Esophagus muscularis mucosa (tissue), 4 donors: ENCODE measurements at regions not wholly inside any gene's neighbourhood (a gene's known extent, or its start where the extent isn't known, plus 50 kb on each side); places are given as distances from the start of the nearest gene placed in this dataset.

ENCODE experiments used
- DNase-seq: peaks from one replicate; pipeline ENCODE4 v3.0.0-alpha.2; 2017; ENCODE audit errors: extremely low spot score
- H3K27ac ChIP-seq, 4 donors: fragments of 200-600 bp; sonication (generic); replicated peaks in 1 of 4; 1 replicate in 3 of 4; 2 replicates in 1 of 4; pipeline ENCODE4 v1.5.1; 2016 to 2019; ENCODE audit warnings: mild to moderate bottlenecking in 1 of 4
- H3K27me3 ChIP-seq, 4 donors: fragments of 200-600 bp; sonication (generic); one replicate each; pipeline versions ENCODE4 v1.5.1 to v1.6.0; 2016 to 2019
- H3K36me3 ChIP-seq, 4 donors: fragments of 200-600 bp; sonication (generic); one replicate each; pipeline ENCODE4 v1.5.1; 2016 to 2019
- H3K4me1 ChIP-seq, 4 donors: fragments of 200-600 bp; sonication (generic); one replicate each; pipeline ENCODE4 v1.5.1; 2016 to 2019
- H3K4me3 ChIP-seq, 4 donors: fragments of 200-600 bp; sonication (generic); 1 replicate in 2 of 4; 2 replicates in 2 of 4; pipeline ENCODE4 v1.5.1; 2016 to 2019; ENCODE audit warnings: mild to moderate bottlenecking in 4 of 4, moderate library complexity in 1 of 4
- H3K9me3 ChIP-seq, 4 donors: fragments of 200-600 bp; sonication (generic); 1 replicate in 3 of 4; 2 replicates in 1 of 4; pipeline ENCODE4 v1.5.1; 2016 to 2019
- EP300 ChIP-seq: sonication (generic); formaldehyde crosslinking; IDR thresholded peaks from one replicate; pipeline ENCODE4 v1.6.1; 2017; ENCODE audit warnings: antibody characterized with exemption
- POLR2A ChIP-seq: fragments of 450-650 bp; IDR thresholded peaks from one replicate; pipeline ENCODE4 v1.6.1; 2017; ENCODE audit warnings: antibody characterized with exemption, moderate library complexity, mild to moderate bottlenecking, low read depth
- POLR2AphosphoS5 ChIP-seq, 2 donors: sonication (generic); formaldehyde crosslinking; IDR thresholded peaks; one replicate each; pipeline ENCODE4 v1.6.1; 2017; ENCODE audit warnings: antibody characterized with exemption in 2 of 2
- WGBS: methylation state at CpG from one replicate; pipeline ENCODE4 v1.1.5; 2018; 5-methylcytosine and 5-hydroxymethylcytosine counted together
- intact Hi-C: fragments of 100-400 bp; cut with DNase I; formaldehyde crosslinking; loops from one replicate; pipeline ENCODE4 v1.15.1; 2023
- TF ChIP-seq, protein P1 (sequence below), 3 experiments: fragments of 200-600 bp in 2 of 3; fragments of 450-650 bp in 1 of 3; sonication (generic) in 2 of 3; IDR thresholded peaks; one replicate each; pipeline ENCODE4 v1.5.1; 2017 to 2019; ENCODE audit warnings: antibody characterized with exemption in 3 of 3, mild to moderate bottlenecking in 2 of 3, moderate library complexity in 1 of 3

- no peak for DNase-seq
- no peaks in the 10 kb centered on the region for H3K4me1 ChIP-seq
- no peak overlapping the region for H3K4me3 ChIP-seq
- TF ChIP-seq POLR2AphosphoS5 (IDR thresholded peaks at IDR 0.05) (no peak), POLR2A (no peak), EP300 (no peak)
- TF ChIP-seq, protein P1, sequence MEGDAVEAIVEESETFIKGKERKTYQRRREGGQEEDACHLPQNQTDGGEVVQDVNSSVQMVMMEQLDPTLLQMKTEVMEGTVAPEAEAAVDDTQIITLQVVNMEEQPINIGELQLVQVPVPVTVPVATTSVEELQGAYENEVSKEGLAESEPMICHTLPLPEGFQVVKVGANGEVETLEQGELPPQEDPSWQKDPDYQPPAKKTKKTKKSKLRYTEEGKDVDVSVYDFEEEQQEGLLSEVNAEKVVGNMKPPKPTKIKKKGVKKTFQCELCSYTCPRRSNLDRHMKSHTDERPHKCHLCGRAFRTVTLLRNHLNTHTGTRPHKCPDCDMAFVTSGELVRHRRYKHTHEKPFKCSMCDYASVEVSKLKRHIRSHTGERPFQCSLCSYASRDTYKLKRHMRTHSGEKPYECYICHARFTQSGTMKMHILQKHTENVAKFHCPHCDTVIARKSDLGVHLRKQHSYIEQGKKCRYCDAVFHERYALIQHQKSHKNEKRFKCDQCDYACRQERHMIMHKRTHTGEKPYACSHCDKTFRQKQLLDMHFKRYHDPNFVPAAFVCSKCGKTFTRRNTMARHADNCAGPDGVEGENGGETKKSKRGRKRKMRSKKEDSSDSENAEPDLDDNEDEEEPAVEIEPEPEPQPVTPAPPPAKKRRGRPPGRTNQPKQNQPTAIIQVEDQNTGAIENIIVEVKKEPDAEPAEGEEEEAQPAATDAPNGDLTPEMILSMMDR (IDR thresholded peaks at IDR 0.05): no peak
- intact Hi-C loops: no loop called here
- 63% methylated on average over 2 of the region's 2 CpGs for WGBS
- H3K27me3 ChIP-seq: no peaks in the 10 kb centered on the region
- no peak overlapping the region for H3K27ac ChIP-seq
- no peaks in the 10 kb centered on the region for H3K36me3 ChIP-seq
- no peaks in the 10 kb centered on the region for H3K9me3 ChIP-seq
Observed at GRCh38 chr4:55723403-55723802, 87.3 kb upstream of the NMU start.

DNA sequence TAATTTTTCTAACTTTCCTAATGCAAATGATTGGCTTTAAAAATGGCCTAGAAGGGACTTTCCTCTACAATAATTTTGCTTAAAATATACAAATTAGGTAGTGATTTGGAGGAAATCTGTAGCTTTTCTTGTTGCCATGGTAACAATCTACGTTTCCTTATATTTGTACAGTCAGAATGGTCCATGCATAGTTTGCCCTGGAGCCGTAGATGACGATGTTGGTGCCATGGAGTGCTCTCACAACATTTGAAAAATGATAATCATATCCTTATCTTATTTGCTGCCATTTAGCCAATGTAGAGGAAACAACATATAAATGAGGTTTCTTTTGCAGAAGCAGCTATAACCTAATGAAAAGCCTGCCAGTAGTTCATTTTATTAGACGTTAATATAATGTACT, 89.0 kb upstream of the NMU start:
- TF ChIP-seq POLR2A (no peak), POLR2AphosphoS5 (IDR thresholded peaks at IDR 0.05) (no peak), EP300 (no peak)
- TF ChIP-seq, protein P1 (IDR thresholded peaks at IDR 0.05): no peak
- H3K4me1 ChIP-seq: no peaks in the 10 kb centered on the region
- H3K36me3 ChIP-seq: no peaks in the 10 kb centered on the region
- no peak for DNase-seq
- H3K27me3 ChIP-seq: peaks cover 0 to 6% (median 0%) of the 10 kb centered on the region in 4 donors
- H3K9me3 ChIP-seq: no peaks in the 10 kb centered on the region
- no peak overlapping the region for H3K27ac ChIP-seq
- 76% methylated on average over 4 of the region's 4 CpGs for WGBS
- no peak overlapping the region for H3K4me3 ChIP-seq
- intact Hi-C loops: no loop called here

DNA sequence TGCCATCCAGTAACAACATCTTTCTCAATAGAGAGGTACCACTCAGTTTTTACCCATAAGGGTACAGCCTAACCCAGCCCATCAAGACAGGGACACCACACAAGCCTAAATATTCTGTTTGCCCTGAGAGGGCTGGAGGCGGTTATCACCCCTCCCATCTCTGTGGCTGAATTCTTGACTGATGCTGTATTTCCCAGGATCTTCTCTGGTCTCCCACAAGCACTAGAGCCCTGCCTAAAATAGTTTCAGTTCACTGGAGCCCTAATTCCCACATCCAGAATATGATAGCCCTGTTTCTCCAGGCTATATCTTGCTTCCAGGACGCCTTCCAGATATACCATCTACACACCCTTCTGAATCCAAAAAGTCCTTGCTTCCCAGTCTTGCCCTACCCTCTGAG, 91.6 kb upstream of the NMU start:
- Histone ChIP-seq H3K4me1 (no peaks in the 10 kb centered on the region), H3K27me3 (peaks cover 0 to 6% (median 0%) of the 10 kb centered on the region in 4 donors), H3K4me3 (no peak overlapping the region), H3K9me3 (no peaks in the 10 kb centered on the region), H3K27ac (no peak overlapping the region), H3K36me3 (no peaks in the 10 kb centered on the region)
- no peak for TF ChIP-seq EP300
- 70% methylated on average over 1 of the region's 2 CpGs for WGBS
- no peak for DNase-seq
- intact Hi-C loops: no loop called here

GRCh38 chr4:55729351-55730279, 90.0 kb upstream of the EXOC1L start:
- Histone ChIP-seq H3K4me1 (no peaks in the 10 kb centered on the region), H3K9me3 (no peaks in the 10 kb centered on the region), H3K36me3 (no peaks in the 10 kb centered on the region), H3K27ac (no peak overlapping the region), H3K4me3 (no peak overlapping the region), H3K27me3 (peaks cover 0 to 6% (median 0%) of the 10 kb centered on the region in 4 donors)
- TF ChIP-seq, protein P1 (IDR thresholded peaks at IDR 0.05): no peak
- no peak for TF ChIP-seq POLR2A
- TF ChIP-seq EP300: no peak
- no peak for TF ChIP-seq POLR2AphosphoS5 (IDR thresholded peaks at IDR 0.05)
- no peak for DNase-seq
- WGBS: 80% methylated on average over 5 of the region's 5 CpGs
- intact Hi-C loops: no loop called here

DNA sequence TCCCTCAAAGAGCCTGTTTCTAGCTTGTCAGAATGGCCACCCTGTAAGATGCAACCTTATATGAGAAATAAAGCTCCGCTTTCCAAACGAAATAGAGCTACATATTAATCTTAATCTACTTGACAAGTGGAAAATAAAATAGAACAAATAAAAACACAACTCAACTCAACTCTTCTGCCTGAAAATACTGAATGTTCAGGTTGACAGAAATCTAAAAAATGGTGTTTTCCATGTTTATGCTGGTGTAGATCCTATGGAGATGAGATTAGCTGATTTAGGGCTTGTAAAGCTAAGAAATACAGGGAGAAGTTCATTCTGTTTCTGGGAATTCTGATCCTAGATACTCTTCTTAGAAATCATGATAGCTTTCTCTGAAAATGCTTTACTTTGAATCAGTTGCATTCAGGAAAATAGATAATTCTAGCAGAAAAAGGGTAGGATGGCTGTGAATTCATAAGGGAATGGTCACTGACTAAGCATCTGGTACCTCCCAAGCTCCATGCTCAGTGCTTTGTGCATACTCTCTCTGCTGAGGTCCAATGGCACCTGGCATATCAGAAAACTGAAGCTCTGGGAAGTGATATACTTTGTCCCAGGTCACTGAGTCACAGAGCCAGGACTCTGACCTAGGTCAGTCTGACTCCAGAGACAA, 89.2 kb upstream of the EXOC1L start:
- intact Hi-C loops: no loop called here
- Histone ChIP-seq H3K4me3 (no peak overlapping the region), H3K9me3 (no peaks in the 10 kb centered on the region), H3K4me1 (no peaks in the 10 kb centered on the region), H3K27me3 (peaks cover 0 to 6% (median 0%) of the 10 kb centered on the region in 4 donors), H3K27ac (no peak overlapping the region), H3K36me3 (no peaks in the 10 kb centered on the region)
- WGBS: 83% methylated on average over 2 of the region's 2 CpGs
- TF ChIP-seq POLR2A (no peak), POLR2AphosphoS5 (IDR thresholded peaks at IDR 0.05) (no peak), EP300 (no peak)
- TF ChIP-seq, protein P1 (IDR thresholded peaks at IDR 0.05): no peak
- DNase-seq: no peak
